NCI-H1417 (cell line): ENCODE measurements at regions not wholly inside any gene's neighbourhood (a gene's known extent, or its start where the extent isn't known, plus 50 kb on each side); places are given as distances from the start of the nearest gene placed in this dataset.

Experiments
- DNase-seq, 3 experiments: peaks; one replicate each; lab custom pipeline; 2025; lab: John Stamatoyannopoulos, UW

- no peak for DNase-seq
Measured at GRCh38 chr3:72134989-72135451, 350.1 kb upstream of the PROK2 start.

GRCh38 chr3:72133329-72134011, 348.5 kb upstream of the PROK2 start:
- no peak for DNase-seq

- no peak for DNase-seq
Measured at GRCh38 chr3:72131899-72132298, 347.0 kb upstream of the PROK2 start.

GRCh38 chr3:72130565-72130964, 345.6 kb upstream of the PROK2 start:
- no peak for DNase-seq

- DNase-seq, result no peak
Measured at GRCh38 chr3:72129501-72130094, 344.6 kb upstream of the PROK2 start.

GRCh38 chr3:72128921-72129320, 344.0 kb upstream of the PROK2 start:
- DNase-seq, result no peak

GRCh38 chr3:72127844-72128243, 342.9 kb upstream of the PROK2 start:
- DNase-seq, result no peak

GRCh38 chr3:72127224-72127612, 342.3 kb upstream of the PROK2 start:
- no peak for DNase-seq

GRCh38 chr3:72126441-72127223, 341.7 kb upstream of the PROK2 start:
- no peak for DNase-seq

GRCh38 chr3:72123908-72124441, 339.0 kb upstream of the PROK2 start:
- DNase-seq, result no peak

GRCh38 chr3:72120806-72121778, 336.1 kb upstream of the PROK2 start:
- no peak for DNase-seq

GRCh38 chr3:72120039-72120438, 335.1 kb upstream of the PROK2 start:
- no peak for DNase-seq

GRCh38 chr3:72118628-72119027, 333.7 kb upstream of the PROK2 start:
- no peak for DNase-seq

GRCh38 chr3:72116226-72116625, 331.3 kb upstream of the PROK2 start:
- DNase-seq, result no peak

GRCh38 chr3:72115307-72115706, 330.4 kb upstream of the PROK2 start:
- no peak for DNase-seq

- DNase-seq, result no peak
Measured at GRCh38 chr3:72114773-72115172, 329.8 kb upstream of the PROK2 start.

GRCh38 chr3:72113964-72114363, 329.0 kb upstream of the PROK2 start:
- no peak for DNase-seq

GRCh38 chr3:72113564-72113963, 328.6 kb upstream of the PROK2 start:
- DNase-seq, result no peak

- DNase-seq, result no peak
Measured at GRCh38 chr3:72112435-72112834, 327.5 kb upstream of the PROK2 start.

- DNase-seq, result peak in 1 of 3 experiments; percentile 33
Measured at GRCh38 chr3:72111265-72112205, 326.6 kb upstream of the PROK2 start.
